ENCODE measurements at regions not wholly inside any gene's neighbourhood (a gene's known extent, or its start where the extent isn't known, plus 50 kb on each side); places are given as distances from the start of the nearest gene placed in this dataset.
A peak's percentile ranks its signal among the peaks of the same experiment; 100 is the strongest.

- Histone ChIP-seq H3K36me3 (no peaks in the 10 kb centered on the region), H3K4me1 (ENCODE audit: low read depth) (peaks cover 6% of the 10 kb centered on the region), H3K27ac (no peak overlapping the region), H3K9me3 (ENCODE audit: low read depth) (no peaks in the 10 kb centered on the region), H3K27me3 (peaks cover 24% of the 10 kb centered on the region), H3K4me3 (no peak overlapping the region)
- no peak for DNase-seq (ENCODE audit: low read depth in 1 of 2, low spot score in 1 of 2)
- TF ChIP-seq CTCF (IDR thresholded peaks at IDR 0.05; ENCODE audit: low read depth, low read length) = no peak
Measured at GRCh38 chr5:51472472-51472871, 89.2 kb downstream of the ISL1 start.

GRCh38 chr5:51475628-51476027 lies 92.4 kb downstream of the ISL1 start:
- Histone ChIP-seq H3K27me3 (peaks cover 33% of the 10 kb centered on the region), H3K4me3 (no peak overlapping the region), H3K9me3 (ENCODE audit: low read depth) (no peaks in the 10 kb centered on the region), H3K27ac (no peak overlapping the region), H3K4me1 (ENCODE audit: low read depth) (peaks cover 6% of the 10 kb centered on the region), H3K36me3 (no peaks in the 10 kb centered on the region)
- peak in 1 of 2 donors; percentile 68 for DNase-seq (ENCODE audit: low read depth in 1 of 2, low spot score in 1 of 2)
- TF ChIP-seq CTCF (IDR thresholded peaks at IDR 0.05; ENCODE audit: low read depth, low read length) = no peak

- Histone ChIP-seq H3K27me3 (peaks cover 36% of the 10 kb centered on the region), H3K4me3 (no peak overlapping the region), H3K36me3 (no peaks in the 10 kb centered on the region), H3K4me1 (ENCODE audit: low read depth) (peaks cover 6% of the 10 kb centered on the region), H3K27ac (no peak overlapping the region), H3K9me3 (ENCODE audit: low read depth) (no peaks in the 10 kb centered on the region)
- no peak for TF ChIP-seq CTCF (IDR thresholded peaks at IDR 0.05; ENCODE audit: low read depth, low read length)
- no peak for DNase-seq (ENCODE audit: low read depth in 1 of 2, low spot score in 1 of 2)
Measured at GRCh38 chr5:51476431-51476830, 93.2 kb downstream of the ISL1 start.

- H3K4me3 ChIP-seq = no peak overlapping the region
- peaks cover 27% of the 10 kb centered on the region for H3K27me3 ChIP-seq
- H3K36me3 ChIP-seq = no peaks in the 10 kb centered on the region
- no peak for TF ChIP-seq CTCF (IDR thresholded peaks at IDR 0.05; ENCODE audit: low read depth, low read length)
- no peaks in the 10 kb centered on the region for H3K9me3 ChIP-seq (ENCODE audit: low read depth)
- H3K4me1 ChIP-seq (ENCODE audit: low read depth) = peaks cover 6% of the 10 kb centered on the region
- no peak for DNase-seq (ENCODE audit: low read depth in 1 of 2, low spot score in 1 of 2)
- no peak overlapping the region for H3K27ac ChIP-seq
Measured at GRCh38 chr5:51479840-51480239, 96.6 kb downstream of the ISL1 start.

GRCh38 chr5:51484326-51484725 lies 101.1 kb downstream of the ISL1 start:
- H3K4me1 ChIP-seq (ENCODE audit: low read depth) = no peaks in the 10 kb centered on the region
- H3K27ac ChIP-seq = no peak overlapping the region
- TF ChIP-seq CTCF (IDR thresholded peaks at IDR 0.05; ENCODE audit: low read depth, low read length) = no peak
- peaks cover 22% of the 10 kb centered on the region for H3K27me3 ChIP-seq
- no peak for DNase-seq (ENCODE audit: low read depth in 1 of 2, low spot score in 1 of 2)
- H3K36me3 ChIP-seq = no peaks in the 10 kb centered on the region
- no peak overlapping the region for H3K4me3 ChIP-seq
- no peaks in the 10 kb centered on the region for H3K9me3 ChIP-seq (ENCODE audit: low read depth)

- H3K36me3 ChIP-seq = no peaks in the 10 kb centered on the region
- no peak for DNase-seq (ENCODE audit: low read depth in 1 of 2, low spot score in 1 of 2)
- H3K4me3 ChIP-seq = no peak overlapping the region
- no peak for TF ChIP-seq CTCF (IDR thresholded peaks at IDR 0.05; ENCODE audit: low read depth, low read length)
- H3K4me1 ChIP-seq (ENCODE audit: low read depth) = no peaks in the 10 kb centered on the region
- H3K27me3 ChIP-seq = peaks cover 7% of the 10 kb centered on the region
- no peak overlapping the region for H3K27ac ChIP-seq
- H3K9me3 ChIP-seq (ENCODE audit: low read depth) = no peaks in the 10 kb centered on the region
Measured at GRCh38 chr5:51486158-51486557, 102.9 kb downstream of the ISL1 start.

Measured in cardiac muscle cell (in vitro differentiated cells and primary cell).